ENCODE measurements at regions not wholly inside any gene's neighbourhood (a gene's known extent, or its start where the extent isn't known, plus 50 kb on each side); places are given as distances from the start of the nearest gene placed in this dataset.
"Not testable (repeated sequence)": the region's sequence is repeated elsewhere in the genome, so short reads cannot be mapped to it uniquely, and the experiment has no call there.

DNA sequence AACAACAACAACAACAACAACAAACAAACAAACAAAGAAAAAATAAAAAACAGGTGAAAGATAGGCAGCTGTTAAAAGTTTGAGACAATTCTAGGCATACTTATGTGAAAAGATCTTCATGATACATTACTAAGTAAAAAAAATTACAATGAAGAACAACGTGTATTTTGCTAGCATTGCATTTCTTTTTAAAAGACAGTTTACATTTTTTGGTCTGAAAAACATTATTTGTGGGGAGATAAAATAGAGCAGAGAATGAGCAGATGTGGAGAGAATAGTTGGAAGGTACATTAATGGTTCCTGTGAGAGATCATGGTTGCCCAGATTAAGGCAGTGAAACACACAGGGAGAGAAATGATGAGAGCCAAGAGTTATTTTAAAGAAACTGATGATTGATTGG is 210.2 kb upstream of the MKLN1 start:
- DNase-seq = no peak

DNA sequence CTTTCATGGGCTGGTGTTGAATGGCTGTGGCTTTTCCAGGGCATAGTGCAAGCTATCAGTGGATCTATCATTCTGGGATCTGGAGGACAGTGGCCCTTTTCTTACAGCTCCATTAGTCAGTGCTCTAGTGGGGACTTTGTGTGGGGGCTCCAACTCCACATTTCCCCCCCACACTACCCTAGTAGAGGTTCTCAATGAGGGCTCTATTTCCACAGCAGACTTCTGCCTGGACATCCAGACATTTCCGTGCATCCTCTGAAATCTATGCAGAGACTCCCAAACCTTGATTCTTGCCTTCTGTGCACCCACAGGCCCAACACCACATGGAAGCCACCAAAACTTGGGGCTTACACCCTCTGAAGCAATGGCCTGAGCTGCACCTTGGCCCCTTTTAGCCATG is 208.3 kb upstream of the MKLN1 start:
- no peak for DNase-seq

DNA sequence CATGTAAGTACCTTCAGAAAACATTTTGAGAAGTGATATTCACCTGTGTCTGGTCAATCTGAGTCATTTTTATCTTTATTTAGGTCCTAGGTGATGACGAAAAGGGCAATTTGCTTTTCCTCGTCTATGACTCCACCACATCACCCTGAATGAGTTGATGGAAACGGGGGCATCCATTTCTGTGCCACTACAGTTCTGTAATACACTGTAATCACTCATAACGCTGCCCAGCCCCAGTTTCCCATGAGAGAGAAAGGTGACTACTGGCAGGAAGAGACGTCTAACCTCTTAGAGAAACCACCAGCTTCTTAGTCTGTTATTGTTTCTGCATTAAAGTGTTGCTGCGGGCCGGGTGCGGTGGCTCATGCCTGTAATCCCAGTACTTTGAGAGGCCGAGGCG is 205.3 kb upstream of the MKLN1 start:
- DNase-seq = no peak

DNA sequence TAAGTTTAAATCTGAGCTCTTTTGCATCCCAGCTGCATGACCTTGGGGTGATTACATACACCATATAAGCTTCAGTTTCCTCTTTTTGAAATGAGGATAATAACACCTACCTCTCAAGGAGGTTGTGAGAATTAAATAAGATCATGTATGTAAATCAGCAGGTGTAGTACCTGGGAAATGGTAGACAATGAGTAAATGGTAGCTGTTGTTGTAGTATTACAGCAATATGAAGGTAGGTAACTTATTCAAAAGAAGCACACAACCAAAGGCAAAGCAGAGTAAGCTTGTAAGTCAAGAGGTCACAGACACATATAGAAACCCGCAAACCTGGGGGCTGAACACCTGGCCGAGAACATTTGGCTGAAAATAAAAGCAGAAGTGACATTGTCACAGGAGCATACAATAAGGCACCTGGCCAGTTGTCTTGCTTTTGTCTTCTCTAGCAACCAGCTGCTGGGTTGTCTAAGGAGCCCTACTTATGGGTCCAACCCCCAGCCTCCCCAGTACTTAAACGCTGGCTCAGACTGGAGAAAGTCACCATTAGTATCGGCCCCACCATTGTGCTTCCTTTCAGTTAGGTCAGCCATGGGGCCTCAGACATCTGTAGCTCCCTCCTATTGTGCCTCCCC is 203.6 kb upstream of the MKLN1 start:
- DNase-seq = no peak

DNA sequence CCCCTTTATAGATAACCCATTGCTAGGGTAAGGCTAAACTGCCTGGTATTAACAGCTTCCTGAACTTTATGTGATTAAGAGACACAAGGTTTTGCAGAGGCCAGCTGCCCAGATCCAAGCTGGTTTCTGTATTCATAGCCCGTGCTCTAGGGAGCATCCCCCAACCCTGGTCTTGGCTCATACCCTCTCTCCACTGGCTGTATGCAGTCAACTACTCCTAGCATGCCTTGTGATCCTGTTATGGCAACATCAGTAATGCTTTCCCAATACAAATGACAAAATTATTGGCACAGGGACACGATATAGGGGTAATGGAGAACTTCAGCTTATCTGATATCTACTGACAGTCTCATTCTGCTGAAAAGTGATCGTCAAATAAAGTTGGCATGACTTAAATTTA is 202.8 kb upstream of the MKLN1 start:
- no peak for DNase-seq

DNA sequence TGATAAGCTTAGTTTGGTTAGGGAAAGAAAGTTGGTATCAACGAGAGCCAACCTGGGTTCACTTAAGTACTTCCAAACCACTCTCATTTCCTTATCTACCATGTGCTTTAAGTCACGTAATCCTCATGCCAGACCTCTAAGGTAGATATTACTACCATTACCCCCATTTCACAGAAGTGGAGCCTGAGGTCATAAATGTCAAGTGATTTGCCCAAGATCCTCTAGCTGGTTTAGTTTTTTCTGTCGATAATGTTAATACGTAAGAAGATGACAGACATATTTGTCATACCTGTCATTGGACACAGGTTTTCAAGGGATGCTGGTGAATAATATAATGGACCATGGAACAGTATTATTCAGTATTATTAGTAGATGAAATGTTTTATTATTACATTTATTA is 197.4 kb upstream of the MKLN1 start:
- DNase-seq = no peak

DNA sequence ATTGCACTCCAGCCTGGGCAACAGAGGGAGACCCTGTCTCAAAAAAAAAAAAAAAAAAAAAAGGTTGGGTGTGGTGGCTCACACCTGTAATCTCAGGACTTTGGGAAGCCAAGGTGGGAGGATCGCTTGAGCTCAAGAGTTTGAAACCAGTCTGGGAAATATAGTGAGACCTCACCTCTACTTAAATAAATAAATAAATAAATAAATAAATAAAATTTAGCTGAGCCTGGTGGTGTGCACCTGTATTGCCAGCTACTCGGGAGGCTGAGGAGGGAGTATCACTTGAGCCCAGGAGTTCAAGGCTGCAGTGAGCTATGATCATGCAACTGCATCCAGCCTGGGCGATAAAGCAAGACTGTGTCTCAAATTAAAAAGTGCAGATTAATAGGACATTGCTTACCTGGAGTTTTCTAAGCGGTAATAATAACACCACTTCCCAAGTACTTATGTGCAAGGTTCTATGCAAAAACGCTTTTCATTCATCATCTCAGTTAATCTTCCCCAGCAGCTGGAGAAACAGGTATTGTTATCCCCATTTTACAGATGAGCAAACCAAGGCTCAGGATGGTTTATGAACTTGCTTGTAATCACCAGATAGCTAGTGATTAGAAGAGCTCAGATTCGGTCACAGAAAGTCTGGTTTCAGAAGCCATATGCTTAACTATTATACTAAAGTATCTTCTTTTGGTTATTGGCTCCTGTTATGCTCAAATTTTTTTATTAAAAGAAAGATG is 196.5 kb upstream of the MKLN1 start:
- no peak for DNase-seq

DNA sequence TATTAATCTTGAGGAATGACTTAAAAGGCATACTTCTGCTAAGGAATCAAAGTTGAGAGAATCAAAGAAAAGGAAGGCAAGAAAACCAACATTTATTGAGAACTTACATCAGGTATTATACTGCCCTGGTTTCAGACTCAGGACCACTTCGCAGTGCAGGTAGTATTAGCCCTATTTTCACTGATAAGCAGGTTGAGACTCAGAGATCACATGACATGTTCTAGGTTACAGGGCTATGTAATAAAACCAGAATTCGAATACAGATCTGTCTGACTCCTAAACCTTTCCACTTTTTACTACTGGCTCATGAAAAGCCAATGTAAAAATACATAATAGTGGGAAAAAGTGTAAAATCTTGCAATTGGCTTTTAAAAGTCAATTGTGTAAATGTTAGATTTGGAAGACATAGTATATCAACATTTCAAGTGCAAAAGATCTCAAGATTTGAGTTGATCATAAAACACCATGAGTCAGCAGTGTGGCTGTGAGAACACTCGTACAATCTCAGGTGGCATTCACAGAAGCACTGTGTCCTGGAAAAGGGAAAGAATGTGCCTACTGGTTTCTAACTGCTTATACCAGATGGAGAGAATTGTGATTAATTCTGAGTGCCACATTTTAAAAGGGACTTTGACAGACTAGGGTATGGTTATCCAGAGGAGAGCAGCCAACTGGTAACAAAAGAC is 195.8 kb upstream of the MKLN1 start:
- DNase-seq = no peak

DNA sequence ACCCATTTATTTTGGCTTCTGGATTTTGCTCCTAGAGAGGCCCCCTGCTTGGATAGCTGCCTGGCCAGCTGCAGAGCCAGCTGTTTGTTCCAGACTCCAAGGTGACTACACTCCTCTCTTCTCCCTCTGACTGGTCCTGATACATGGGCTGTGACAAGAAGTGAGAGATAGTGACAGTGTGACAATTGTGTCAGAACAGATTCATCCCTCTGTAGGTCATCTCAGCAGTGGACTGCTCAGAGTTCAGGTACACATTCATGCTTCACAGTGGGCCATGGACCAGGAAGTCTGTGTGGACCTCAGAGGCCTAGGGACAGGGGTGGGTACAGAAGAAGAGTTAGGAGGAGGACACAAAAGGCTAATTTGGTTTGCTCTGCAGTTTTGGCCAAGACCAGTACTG is 188.2 kb upstream of the MKLN1 start:
- no peak for DNase-seq

DNA sequence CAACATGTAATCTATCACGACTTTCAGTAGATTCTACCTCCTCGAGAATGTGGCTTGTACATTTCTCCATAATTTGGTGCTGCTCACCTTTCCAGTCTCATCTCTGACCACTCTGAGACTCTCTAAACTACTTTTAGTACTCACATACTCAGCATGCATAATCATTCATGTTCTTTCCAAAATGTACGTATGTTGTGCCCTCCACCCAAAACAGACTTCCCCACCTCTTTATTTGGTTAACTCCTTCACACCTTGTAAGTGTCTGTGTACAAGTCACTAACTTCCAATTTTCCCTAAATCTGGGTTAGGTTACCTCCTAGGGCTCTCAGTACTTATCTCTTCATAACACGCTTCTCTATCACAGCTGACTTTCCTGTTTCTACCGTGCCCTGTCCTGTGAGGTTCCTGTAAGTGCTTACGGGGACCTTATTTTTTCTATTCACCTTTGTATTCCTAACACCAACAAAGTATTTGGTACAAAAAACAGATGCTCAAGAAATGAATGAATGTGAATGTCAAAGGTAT is 186.2 kb upstream of the MKLN1 start:
- no peak for DNase-seq

DNA sequence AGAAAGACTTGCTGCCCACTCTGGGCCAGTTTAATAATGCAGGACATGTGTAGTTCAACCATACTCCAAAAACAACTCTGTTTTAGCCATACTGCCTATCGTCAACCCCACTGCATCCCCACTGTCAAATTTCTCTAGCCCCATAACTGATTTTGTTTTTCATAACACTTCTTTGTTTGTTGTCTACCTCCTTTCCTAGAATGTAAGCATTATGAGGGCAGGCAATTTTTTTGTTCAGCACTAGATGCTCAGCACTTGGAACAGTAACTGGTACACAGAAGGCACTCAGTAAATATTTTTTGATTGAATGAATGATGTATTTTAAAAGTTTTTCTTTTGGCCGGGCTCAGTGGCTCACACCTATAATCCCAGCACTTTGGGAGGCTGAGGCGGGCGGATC is 183.8 kb upstream of the MKLN1 start:
- no peak for DNase-seq

DNA sequence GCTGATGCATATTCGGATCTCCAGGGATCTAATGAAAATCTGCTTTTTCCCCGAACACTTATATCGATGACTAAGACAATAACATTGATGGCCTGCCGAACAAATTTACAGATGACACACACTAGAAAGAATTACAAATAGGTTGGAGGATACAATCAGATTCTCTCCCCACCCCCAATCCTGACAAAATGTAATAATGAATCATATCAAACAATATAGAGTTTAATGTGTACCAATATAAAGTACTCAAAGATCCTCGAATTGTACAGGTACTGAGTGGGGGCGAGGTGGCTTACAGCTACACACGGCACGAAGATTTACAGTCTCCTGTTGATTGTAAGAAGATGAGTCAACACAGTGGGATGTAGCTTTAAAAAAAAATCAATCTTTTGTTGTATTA is 182.7 kb upstream of the MKLN1 start:
- no peak for DNase-seq

DNA sequence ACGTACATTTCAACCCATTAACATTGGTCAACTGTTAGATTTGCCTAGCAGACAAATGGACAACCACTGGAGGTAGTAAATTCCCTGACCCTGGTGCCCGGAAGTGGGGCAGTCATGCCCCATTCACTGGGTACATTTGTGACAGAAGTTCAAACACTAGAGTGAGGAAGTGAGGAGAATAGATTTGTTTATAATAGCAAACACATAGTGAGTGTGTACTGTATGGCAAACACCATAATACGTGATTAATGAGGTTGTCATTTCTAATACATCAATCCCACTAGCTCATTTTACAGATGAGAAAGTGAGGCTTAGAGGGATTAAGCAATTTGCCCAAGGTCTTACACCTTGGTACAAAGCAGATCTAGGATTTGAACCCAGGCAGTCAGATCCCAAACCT is 181.9 kb upstream of the MKLN1 start:
- no peak for DNase-seq

DNA sequence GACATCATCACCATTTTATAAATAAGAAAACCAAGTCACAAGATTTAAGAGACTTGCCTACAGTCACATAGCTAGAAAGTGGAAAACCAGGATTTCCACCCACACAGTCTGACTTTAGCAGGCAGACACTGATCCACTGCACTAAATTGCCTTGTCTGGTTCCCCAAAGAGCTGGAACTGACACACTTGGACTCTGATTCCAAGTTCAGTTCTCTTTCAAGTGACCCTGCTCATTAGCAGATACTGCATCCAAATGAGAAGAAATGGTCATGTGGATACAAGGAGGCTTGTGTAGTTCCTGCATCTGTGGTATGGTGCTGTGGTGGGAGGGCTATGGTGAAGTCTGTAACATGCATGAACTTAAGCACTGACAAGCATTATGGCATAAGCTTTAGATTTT is 180.1 kb upstream of the MKLN1 start:
- DNase-seq = no peak

DNA sequence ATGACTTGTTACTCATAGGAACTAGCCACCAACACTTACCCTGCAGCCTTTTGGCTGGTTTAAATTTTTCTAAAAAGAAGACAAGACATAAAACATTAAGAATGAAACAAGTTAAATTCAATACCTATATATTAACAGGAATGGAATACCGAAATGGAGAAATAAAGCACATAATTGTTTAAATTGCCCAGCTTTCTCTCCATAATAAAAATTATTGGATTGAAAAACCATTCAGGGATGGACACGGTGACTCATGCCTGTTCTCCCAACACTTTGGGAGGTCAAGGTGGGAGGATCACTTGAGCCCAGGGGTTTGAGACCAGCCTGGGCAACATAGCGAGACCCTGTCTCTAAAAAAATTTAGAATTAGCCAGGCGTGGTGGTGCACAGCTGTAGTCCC is 179.4 kb upstream of the MKLN1 start:
- DNase-seq = no peak

DNA sequence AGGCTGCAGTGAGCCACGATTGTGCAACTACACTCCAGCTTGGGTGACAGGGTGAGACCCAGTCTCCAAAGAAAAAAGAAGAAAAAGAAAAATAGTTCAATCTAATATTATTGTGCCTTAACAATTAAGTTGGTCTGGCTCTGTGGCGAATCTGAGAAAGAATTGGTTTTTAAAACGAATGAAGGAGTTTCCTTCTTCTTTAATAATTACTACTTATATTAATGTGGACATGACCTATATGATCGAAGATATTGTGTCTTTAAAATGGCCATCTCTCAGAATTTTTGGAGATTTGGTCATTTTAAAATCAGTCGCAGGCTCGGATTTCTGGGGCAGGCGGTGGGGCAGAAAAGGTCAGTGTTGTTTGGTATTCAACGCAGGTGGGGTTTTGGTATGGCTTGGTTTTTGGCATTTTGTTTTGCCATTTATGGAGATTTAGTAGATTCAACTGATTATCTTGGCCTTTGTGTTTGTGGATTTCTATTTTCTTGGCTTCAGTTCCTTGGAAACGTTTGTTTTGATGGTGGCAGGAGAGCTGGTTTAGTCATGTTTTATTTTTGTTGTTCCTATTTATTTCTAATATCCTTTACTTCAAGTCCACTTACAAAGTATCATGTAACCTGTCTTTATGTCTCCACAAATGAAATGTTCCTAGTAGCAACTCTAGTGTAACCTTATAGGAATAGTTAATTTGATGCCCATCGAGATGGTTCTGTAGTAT is 178.8 kb upstream of the MKLN1 start:
- no peak for DNase-seq

DNA sequence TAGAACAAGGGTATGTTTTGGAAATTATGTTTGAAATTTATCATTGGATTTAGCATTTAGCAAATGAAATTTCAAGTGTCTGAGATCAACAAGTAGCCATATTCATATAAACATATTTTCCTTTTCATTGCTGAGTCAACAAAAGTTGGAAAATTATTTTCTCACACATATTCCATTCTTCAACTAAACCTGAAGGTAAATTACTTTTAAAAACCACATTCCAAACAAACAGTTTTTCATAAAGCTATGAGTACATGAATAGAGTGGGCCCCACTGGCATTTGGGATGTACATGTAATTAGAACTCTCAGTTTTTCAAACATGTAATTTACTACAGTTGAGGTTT is 178.3 kb upstream of the MKLN1 start:
- DNase-seq = no peak

DNA sequence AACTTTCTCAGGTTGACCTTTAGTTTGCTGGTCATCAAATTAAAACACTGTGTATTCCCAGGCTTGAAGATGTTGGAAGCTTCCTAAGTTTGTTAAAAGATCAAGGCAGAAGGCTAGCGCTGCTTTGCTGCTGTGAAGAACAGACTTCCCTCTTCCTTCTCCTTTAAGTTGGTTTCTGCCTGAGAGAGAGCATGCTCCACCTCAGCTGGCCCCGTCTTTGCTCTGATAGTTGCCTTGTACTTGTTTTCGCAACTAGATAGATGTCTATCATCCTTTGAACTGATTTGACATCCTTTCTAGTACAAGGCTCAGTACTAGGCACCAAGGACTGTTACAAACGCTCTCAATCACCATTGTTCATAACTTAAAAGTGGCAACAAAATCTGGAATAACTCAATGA is 177.8 kb upstream of the MKLN1 start:
- DNase-seq = no peak

DNA sequence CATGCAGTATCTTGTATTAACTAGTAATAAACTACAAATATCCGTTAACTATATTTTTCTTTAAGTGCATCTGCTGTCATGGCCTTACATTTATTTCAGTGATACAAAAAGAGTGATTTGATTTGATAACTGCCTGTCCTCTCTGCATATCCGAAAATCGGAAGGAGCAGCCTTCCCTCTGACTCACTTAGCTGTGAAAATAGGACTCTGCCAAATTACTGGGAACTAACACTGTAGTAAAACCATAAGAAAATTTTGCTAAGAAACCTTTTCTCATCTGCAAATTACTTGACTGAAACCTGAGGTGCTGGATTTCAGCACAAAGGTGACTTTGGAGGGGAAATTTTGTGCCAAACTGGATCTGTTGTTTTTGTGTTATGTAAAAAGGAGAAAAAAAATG is 176.6 kb upstream of the MKLN1 start:
- DNase-seq = no peak

DNA sequence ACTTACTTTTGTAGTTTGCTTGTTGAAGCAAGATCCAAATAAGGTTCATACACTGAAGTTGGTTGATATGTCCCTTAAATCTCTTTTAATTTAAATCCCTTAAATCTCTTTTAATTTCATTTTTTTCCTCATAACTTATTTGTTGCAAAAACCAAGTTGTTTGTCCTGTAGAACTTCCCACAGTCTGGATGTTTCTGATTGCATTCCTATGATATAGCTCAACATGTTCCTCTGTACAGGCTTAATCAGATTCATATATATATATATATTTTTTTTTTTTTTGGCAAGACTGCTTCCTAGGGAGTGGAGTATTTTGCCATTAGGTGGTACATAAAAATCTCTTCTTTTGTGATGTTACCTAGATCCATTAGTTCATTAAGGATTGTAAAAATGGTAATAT is 174.9 kb upstream of the MKLN1 start:
- no peak for DNase-seq

DNA sequence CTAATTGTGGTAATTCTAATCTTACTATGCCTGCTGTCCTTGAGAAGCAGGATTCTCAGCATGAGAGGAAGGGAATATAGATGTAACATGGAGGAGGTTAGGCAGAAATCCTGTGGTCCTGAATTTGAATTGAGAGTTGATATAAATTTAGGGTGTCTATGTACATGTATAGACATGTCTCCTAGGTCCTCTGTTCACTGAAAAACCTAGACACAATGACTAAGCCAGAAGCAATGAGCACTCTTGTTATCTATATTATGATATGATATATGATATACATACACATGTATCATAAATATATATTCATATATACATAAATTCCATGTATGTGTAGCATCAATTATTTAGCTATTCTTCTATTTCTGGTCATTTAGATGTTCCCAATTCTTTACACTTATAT is 173.3 kb upstream of the MKLN1 start:
- DNase-seq = no peak

DNA sequence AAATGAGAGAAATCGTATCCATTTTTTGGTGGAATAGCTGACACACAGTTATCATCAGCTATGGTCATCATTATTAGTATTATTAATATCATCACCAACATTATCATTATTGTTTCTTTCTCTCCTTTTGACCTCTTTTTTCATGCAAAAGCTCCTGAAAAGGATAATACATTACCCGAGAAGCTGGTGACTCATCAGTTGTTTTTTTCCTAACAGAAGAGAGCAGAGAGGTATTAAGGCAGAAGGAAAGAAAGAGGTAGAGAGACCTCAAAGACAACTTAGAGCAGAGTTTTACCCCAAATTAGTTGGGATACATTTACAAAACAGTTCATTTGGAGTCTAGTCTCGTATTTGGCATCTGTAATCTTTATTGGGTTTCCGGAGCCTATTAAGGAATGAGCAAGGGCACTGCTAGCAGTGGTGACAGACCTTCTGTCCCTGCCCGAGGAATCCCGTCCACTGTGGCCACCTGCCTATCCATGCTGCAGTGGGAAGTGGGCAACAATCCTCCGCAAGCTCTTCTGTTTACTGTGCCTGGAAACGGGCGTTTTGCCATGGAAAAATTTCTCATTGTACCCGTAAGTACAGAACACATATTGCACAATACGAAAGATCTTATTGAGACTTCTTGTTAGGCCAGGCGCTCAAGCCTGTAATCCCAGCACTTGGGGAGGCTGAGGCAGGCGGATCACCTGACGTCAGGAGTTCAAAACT is 170.0 kb upstream of the MKLN1 start:
- DNase-seq = no peak

DNA sequence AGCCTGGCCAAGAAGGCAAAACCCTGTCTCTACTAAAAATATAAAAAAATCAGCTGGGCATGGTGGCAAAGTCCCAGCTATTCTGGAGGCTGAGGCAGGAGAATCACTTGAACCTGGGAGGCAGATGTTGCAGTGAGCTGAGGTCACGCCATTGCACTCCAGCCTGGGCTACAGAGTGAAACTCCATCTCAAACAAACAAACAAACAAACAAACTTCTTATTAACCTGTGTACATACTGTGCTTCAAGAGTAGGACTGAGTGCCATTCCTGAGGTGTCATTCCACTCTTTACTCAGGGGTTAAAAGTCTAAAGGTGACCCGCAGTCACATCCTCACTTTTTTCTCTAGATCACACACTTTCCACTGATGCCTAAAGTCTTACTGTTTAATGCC is 169.4 kb upstream of the MKLN1 start:
- DNase-seq = not testable (repeated sequence)
